NCI-H524 (cell line): ENCODE measurements at regions not wholly inside any gene's neighbourhood (a gene's known extent, or its start where the extent isn't known, plus 50 kb on each side); places are given as distances from the start of the nearest gene placed in this dataset.

Experiments
- DNase-seq, 2 experiments: peaks; one replicate each; lab custom pipeline; 2025; lab: John Stamatoyannopoulos, UW

- DNase-seq = no peak
Measured at GRCh38 chr18:71505526-71505925, 1038.6 kb downstream of the CBLN2 start.

GRCh38 chr18:71503222-71503621, 1040.9 kb downstream of the CBLN2 start:
- no peak for DNase-seq

- DNase-seq = no peak
Measured at GRCh38 chr18:71485611-71486010, 1058.5 kb downstream of the CBLN2 start.

- no peak for DNase-seq
Measured at GRCh38 chr18:71471963-71472725, 1072.0 kb downstream of the CBLN2 start.

- no peak for DNase-seq
Measured at GRCh38 chr18:71456206-71456605, 1087.9 kb downstream of the CBLN2 start.

- DNase-seq = no peak
Measured at GRCh38 chr18:71450257-71450656, 1093.9 kb downstream of the CBLN2 start.

- DNase-seq = no peak
Measured at GRCh38 chr18:71443706-71444480, 1100.2 kb downstream of the CBLN2 start.

- DNase-seq = no peak
Measured at GRCh38 chr18:71442731-71443141, 1101.4 kb downstream of the CBLN2 start.

- DNase-seq = no peak
Measured at GRCh38 chr18:71441156-71441555, 1103.0 kb downstream of the CBLN2 start.

GRCh38 chr18:71437511-71437910, 1106.6 kb downstream of the CBLN2 start:
- no peak for DNase-seq

GRCh38 chr18:71433373-71433772, 1110.8 kb downstream of the CBLN2 start:
- DNase-seq = peak in 1 of 2 experiments; percentile 44

- DNase-seq = no peak
Measured at GRCh38 chr18:71431689-71432088, 1112.5 kb downstream of the CBLN2 start.

- DNase-seq = no peak
Measured at GRCh38 chr18:71431171-71431570, 1113.0 kb downstream of the CBLN2 start.

GRCh38 chr18:71426441-71426840, 1117.7 kb downstream of the CBLN2 start:
- no peak for DNase-seq

- DNase-seq = peak in 1 of 2 experiments; percentile 45
Measured at GRCh38 chr18:71405169-71405809, 1116.4 kb downstream of the SOCS6 start.

- DNase-seq = no peak
Measured at GRCh38 chr18:71403501-71403900, 1114.7 kb downstream of the SOCS6 start.

GRCh38 chr18:71398531-71398930, 1109.7 kb downstream of the SOCS6 start:
- DNase-seq = peak in 1 of 2 experiments; percentile 38

- DNase-seq = no peak
Measured at GRCh38 chr18:71388148-71388547, 1099.3 kb downstream of the SOCS6 start.

GRCh38 chr18:71374294-71375000, 1085.6 kb downstream of the SOCS6 start:
- DNase-seq = no peak

GRCh38 chr18:71371951-71372605, 1083.2 kb downstream of the SOCS6 start:
- no peak for DNase-seq

- DNase-seq = no peak
Measured at GRCh38 chr18:71370671-71371445, 1082.0 kb downstream of the SOCS6 start.
